ENCODE measurements at regions not wholly inside any gene's neighbourhood (a gene's known extent, or its start where the extent isn't known, plus 50 kb on each side); places are given as distances from the start of the nearest gene placed in this dataset.

DNA sequence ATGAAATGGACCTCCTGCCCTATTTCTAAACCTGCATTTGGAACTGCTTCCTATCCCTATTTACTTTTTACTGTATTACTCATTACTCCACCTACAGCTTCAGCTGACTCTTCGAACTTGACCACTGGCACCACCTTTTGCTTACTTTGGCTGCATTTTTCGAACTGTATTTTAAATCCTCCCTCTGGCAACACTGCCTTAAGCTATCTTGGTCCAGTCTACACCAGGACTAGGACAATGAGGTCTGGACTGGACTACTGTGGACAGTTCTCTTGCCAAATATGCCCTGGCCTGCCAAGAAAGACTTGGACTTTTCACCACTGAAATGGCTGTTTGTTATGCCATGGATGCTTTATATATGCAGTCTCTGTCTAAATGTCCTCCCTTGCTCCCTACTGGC is 328.1 kb downstream of the BTG1 start:
- no TSS peak for BruUV-seq (replicated peaks)
- no peak overlapping the region for H3K4me3 Mint-ChIP-seq (ENCODE audit: unreplicated experiment)
- TF ChIP-seq CTCF (IDR thresholded peaks at IDR 0.05; ENCODE audit: unreplicated experiment), result no peak
- no peaks in the 10 kb centered on the region for H3K9me3 Mint-ChIP-seq (ENCODE audit: unreplicated experiment)
- peaks cover 32% of the 10 kb centered on the region for H3K4me1 Mint-ChIP-seq (ENCODE audit: insufficient read depth, unreplicated experiment)
- CTCF ChIA-PET, result interaction anchor here (0.5 to 1.5 kb wide), 3 partner anchors 183 to 328 kb away, joined by 3 to 7 read pairs (median 3); partner anchors contain the start of gene BTG1
- no peaks in the 10 kb centered on the region for H3K27me3 Mint-ChIP-seq (ENCODE audit: insufficient read depth, unreplicated experiment)
- H3K36me3 Mint-ChIP-seq (ENCODE audit: insufficient read depth, unreplicated experiment), result no peaks in the 10 kb centered on the region
- peak; percentile 49 for DNase-seq (ENCODE audit: unreplicated experiment)
- POLR2A ChIA-PET, result interaction anchor here (0.8 to 13.1 kb wide), 28 partner anchors 22 to 832 kb away, joined by 3 to 222 read pairs (median 6); partner anchors contain the start of gene BTG1
- peak overlapping the region; percentile 42 for H3K27ac Mint-ChIP-seq (ENCODE audit: low read depth, unreplicated experiment)
- intact Hi-C loops (cut with micrococcal nuclease), result loop anchor here (5.0 kb wide), 1 partner anchor 835 kb away; no protein-coding TSS in a partner anchor

- Mint-ChIP-seq H3K4me1 (ENCODE audit: insufficient read depth, unreplicated experiment) (peaks cover 28% of the 10 kb centered on the region), H3K4me3 (ENCODE audit: unreplicated experiment) (no peak overlapping the region), H3K36me3 (ENCODE audit: insufficient read depth, unreplicated experiment) (no peaks in the 10 kb centered on the region), H3K9me3 (ENCODE audit: unreplicated experiment) (no peaks in the 10 kb centered on the region), H3K27ac (ENCODE audit: low read depth, unreplicated experiment) (no peak overlapping the region), H3K27me3 (ENCODE audit: insufficient read depth, unreplicated experiment) (no peaks in the 10 kb centered on the region)
- BruUV-seq (replicated peaks), result no TSS peak
- ChIA-PET POLR2A (interaction anchor here (0.6 to 13.1 kb wide), 7 partner anchors 34 to 810 kb away, joined by 3 to 222 read pairs (median 5); partner anchors contain the start of gene BTG1), CTCF (interaction anchor here (1.0 kb wide), 3 partner anchors 96 to 432 kb away, joined by 3 to 9 read pairs (median 3); no protein-coding TSS in a partner anchor)
- no peak for TF ChIP-seq CTCF (IDR thresholded peaks at IDR 0.05; ENCODE audit: unreplicated experiment)
- intact Hi-C loops (cut with micrococcal nuclease), result loop anchor here (5.0 kb wide), 2 partner anchors 236 to 431 kb away; no protein-coding TSS in a partner anchor
- DNase-seq (ENCODE audit: unreplicated experiment), result no peak
These were observed 331.9 kb downstream of the BTG1 start for GRCh38 chr12:91813701-91814100.

DNA sequence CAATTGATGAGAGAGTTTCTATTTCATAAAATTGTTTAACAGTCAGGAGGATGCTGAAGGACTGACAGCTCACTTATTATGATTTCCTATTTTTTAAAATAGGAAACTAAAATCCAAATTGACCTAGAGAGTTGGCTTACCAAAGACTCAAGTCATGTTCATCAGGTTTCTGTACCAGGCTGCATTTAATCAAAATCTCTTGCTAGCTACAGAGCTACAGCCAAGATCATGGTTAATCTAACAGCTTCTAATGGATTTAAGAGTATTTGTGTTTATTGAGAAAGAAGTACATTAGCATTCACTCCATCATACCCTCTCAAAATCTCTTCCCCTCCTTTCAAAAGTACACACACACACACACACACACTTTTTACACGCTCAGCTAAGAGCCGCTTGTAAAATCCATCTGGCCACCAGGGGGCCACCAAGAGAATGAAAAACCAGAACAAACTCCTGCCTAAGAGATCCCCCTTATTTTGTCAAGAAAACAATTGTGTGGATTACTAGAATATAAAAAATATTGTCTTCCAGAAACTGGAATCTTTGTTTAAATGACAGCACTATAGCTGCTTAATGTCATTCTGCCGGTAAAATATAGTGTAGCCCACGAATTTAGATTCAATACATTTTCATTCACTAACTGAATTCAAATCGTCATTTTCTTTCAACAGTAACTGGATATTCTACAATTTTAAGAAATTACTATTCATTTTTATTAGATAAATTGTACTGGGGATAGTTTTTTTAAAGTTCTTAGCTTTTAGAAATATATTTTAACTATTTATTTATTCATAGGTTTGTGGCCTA is 334.0 kb downstream of the BTG1 start:
- Mint-ChIP-seq H3K27ac (ENCODE audit: low read depth, unreplicated experiment) (peak overlapping the region; percentile 43), H3K9me3 (ENCODE audit: unreplicated experiment) (peaks cover 5% of the 10 kb centered on the region), H3K4me3 (ENCODE audit: unreplicated experiment) (no peak overlapping the region), H3K27me3 (ENCODE audit: insufficient read depth, unreplicated experiment) (no peaks in the 10 kb centered on the region), H3K4me1 (ENCODE audit: insufficient read depth, unreplicated experiment) (peaks cover 11% of the 10 kb centered on the region), H3K36me3 (ENCODE audit: insufficient read depth, unreplicated experiment) (no peaks in the 10 kb centered on the region)
- intact Hi-C loops (cut with micrococcal nuclease), result loop anchor here (1.0 to 5.0 kb wide), 4 partner anchors 234 to 759 kb away; no protein-coding TSS in a partner anchor
- ChIA-PET POLR2A (interaction anchor here (0.6 to 13.1 kb wide), 22 partner anchors 8 to 486 kb away, joined by 3 to 222 read pairs (median 3); partner anchors contain the start of gene BTG1), CTCF (interaction anchor here (0.6 to 2.6 kb wide), 48 partner anchors 9 to 1881 kb away, joined by 3 to 17 read pairs (median 4); partner anchors contain the start of gene BTG1)
- peak; percentile 57 for TF ChIP-seq CTCF (IDR thresholded peaks at IDR 0.05; ENCODE audit: unreplicated experiment)
- DNase-seq (ENCODE audit: unreplicated experiment), result peak; percentile 61
- BruUV-seq (replicated peaks), result no TSS peak

Data from MCF 10A (cell line).